ENCODE measurements at regions not wholly inside any gene's neighbourhood (a gene's known extent, or its start where the extent isn't known, plus 50 kb on each side); places are given as distances from the start of the nearest gene placed in this dataset.

GRCh38 chr11:45517171-45517770 lies 148.2 kb downstream of the CHST1 start:
- no peak for DNase-seq

- DNase-seq: no peak
These were observed 151.5 kb downstream of the CHST1 start for GRCh38 chr11:45513821-45514340.

- no peak for DNase-seq
These were observed 152.8 kb downstream of the CHST1 start for GRCh38 chr11:45512471-45513148.

- DNase-seq: no peak
These were observed 153.9 kb downstream of the CHST1 start for GRCh38 chr11:45511566-45511965.

GRCh38 chr11:45507916-45508315 lies 157.5 kb downstream of the CHST1 start:
- DNase-seq: no peak

GRCh38 chr11:45503311-45503710 lies 162.1 kb downstream of the CHST1 start:
- DNase-seq: no peak

GRCh38 chr11:45502226-45502545 lies 163.2 kb downstream of the CHST1 start:
- no peak for DNase-seq

- no peak for DNase-seq
These were observed 163.8 kb downstream of the CHST1 start for GRCh38 chr11:45501392-45502225.

GRCh38 chr11:45500451-45500850 lies 165.0 kb downstream of the CHST1 start:
- DNase-seq: no peak

- DNase-seq: no peak
These were observed 170.7 kb downstream of the CHST1 start for GRCh38 chr11:45494738-45495137.

- DNase-seq: no peak
These were observed 176.0 kb downstream of the CHST1 start for GRCh38 chr11:45489281-45489905.

GRCh38 chr11:45486461-45486860 lies 179.0 kb downstream of the CHST1 start:
- DNase-seq: no peak

GRCh38 chr11:45485070-45485707 lies 180.2 kb downstream of the CHST1 start:
- no peak for DNase-seq

GRCh38 chr11:45484326-45484883 lies 181.0 kb downstream of the CHST1 start:
- DNase-seq: no peak

- DNase-seq: no peak
These were observed 182.0 kb downstream of the CHST1 start for GRCh38 chr11:45483416-45483815.

- no peak for DNase-seq
These were observed 183.1 kb downstream of the CHST1 start for GRCh38 chr11:45482331-45482730.

GRCh38 chr11:45481026-45481425 lies 184.4 kb downstream of the CHST1 start:
- DNase-seq: no peak

GRCh38 chr11:45477588-45477987 lies 187.8 kb downstream of the CHST1 start:
- DNase-seq: no peak

- DNase-seq: no peak
These were observed 189.3 kb downstream of the CHST1 start for GRCh38 chr11:45476126-45476525.

GRCh38 chr11:45475173-45475572 lies 189.0 kb upstream of the SYT13 start:
- DNase-seq: no peak

- DNase-seq: no peak
These were observed 187.3 kb upstream of the SYT13 start for GRCh38 chr11:45473341-45473895.

GRCh38 chr11:45472716-45473317 lies 186.7 kb upstream of the SYT13 start:
- DNase-seq: no peak

All from NCI-H187 (cell line).